HG03135 (cell line): ENCODE measurements at regions not wholly inside any gene's neighbourhood (a gene's known extent, or its start where the extent isn't known, plus 50 kb on each side); places are given as distances from the start of the nearest gene placed in this dataset.

Experiments used
- ATAC-seq: cut with Tn5 transposase; IDR thresholded peaks from one replicate; pipeline ENCODE4 v1.9.1; 2021; ENCODE audit warnings: mild to moderate bottlenecking, moderate library complexity; ENCODE audit not compliant: unreplicated experiment

GRCh38 chr3:22208844-22209243 lies 457.8 kb upstream of the ZNF385D start:
- ATAC-seq, result no peak

- no peak for ATAC-seq
Observed at GRCh38 chr3:22209578-22209977, 458.6 kb upstream of the ZNF385D start.

GRCh38 chr3:22210693-22211092 lies 459.7 kb upstream of the ZNF385D start:
- no peak for ATAC-seq

- no peak for ATAC-seq
Observed at GRCh38 chr3:22216601-22217000, 465.6 kb upstream of the ZNF385D start.

GRCh38 chr3:22225161-22225560 lies 474.2 kb upstream of the ZNF385D start:
- no peak for ATAC-seq

GRCh38 chr3:22228705-22229104 lies 477.7 kb upstream of the ZNF385D start:
- ATAC-seq, result no peak

- ATAC-seq, result no peak
Observed at GRCh38 chr3:22231061-22231460, 480.1 kb upstream of the ZNF385D start.

- no peak for ATAC-seq
Observed at GRCh38 chr3:22236490-22237270, 485.7 kb upstream of the ZNF385D start.

- no peak for ATAC-seq
Observed at GRCh38 chr3:22239011-22239410, 488.0 kb upstream of the ZNF385D start.

- ATAC-seq, result no peak
Observed at GRCh38 chr3:22241110-22241509, 490.1 kb upstream of the ZNF385D start.

GRCh38 chr3:22244761-22245521 lies 493.9 kb upstream of the ZNF385D start:
- ATAC-seq, result no peak

GRCh38 chr3:22245811-22246583 lies 495.0 kb upstream of the ZNF385D start:
- ATAC-seq, result no peak

- no peak for ATAC-seq
Observed at GRCh38 chr3:22249658-22250057, 498.6 kb upstream of the ZNF385D start.

- no peak for ATAC-seq
Observed at GRCh38 chr3:22257252-22257651, 506.2 kb upstream of the ZNF385D start.

GRCh38 chr3:22262386-22262785 lies 511.4 kb upstream of the ZNF385D start:
- ATAC-seq, result no peak

- no peak for ATAC-seq
Observed at GRCh38 chr3:22263042-22263441, 512.0 kb upstream of the ZNF385D start.

GRCh38 chr3:22265403-22265802 lies 514.4 kb upstream of the ZNF385D start:
- ATAC-seq, result no peak

- no peak for ATAC-seq
Observed at GRCh38 chr3:22269831-22270230, 518.8 kb upstream of the ZNF385D start.

GRCh38 chr3:22276351-22276750 lies 525.3 kb upstream of the ZNF385D start:
- ATAC-seq, result no peak

GRCh38 chr3:22284559-22284958 lies 533.5 kb upstream of the ZNF385D start:
- no peak for ATAC-seq

GRCh38 chr3:22288756-22289155 lies 537.7 kb upstream of the ZNF385D start:
- no peak for ATAC-seq

GRCh38 chr3:22292681-22293080 lies 541.7 kb upstream of the ZNF385D start:
- no peak for ATAC-seq
